ENCODE measurements at regions not wholly inside any gene's neighbourhood (a gene's known extent, or its start where the extent isn't known, plus 50 kb on each side); places are given as distances from the start of the nearest gene placed in this dataset.

DNA sequence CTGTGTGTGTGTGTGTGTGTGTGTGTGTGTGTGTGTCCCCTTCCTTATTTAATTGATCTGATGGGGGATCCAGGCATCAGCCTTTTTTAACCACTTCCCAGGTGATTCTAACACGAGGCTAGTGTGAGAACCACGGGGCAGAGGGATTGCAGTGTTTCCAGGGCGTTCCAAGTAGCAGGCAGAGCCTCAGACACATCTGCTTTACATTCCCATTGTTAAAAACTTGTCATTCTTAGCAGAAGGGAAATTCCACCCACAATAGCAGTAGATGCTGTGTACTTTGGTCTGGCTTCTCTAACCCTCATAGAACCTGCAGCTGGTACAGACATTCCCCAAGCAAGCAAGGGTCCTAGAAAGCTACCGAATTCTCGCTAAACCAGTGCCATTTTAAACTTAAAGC is 81.9 kb upstream of the SLC30A5 start:
- TF ChIP-seq, protein P1, sequence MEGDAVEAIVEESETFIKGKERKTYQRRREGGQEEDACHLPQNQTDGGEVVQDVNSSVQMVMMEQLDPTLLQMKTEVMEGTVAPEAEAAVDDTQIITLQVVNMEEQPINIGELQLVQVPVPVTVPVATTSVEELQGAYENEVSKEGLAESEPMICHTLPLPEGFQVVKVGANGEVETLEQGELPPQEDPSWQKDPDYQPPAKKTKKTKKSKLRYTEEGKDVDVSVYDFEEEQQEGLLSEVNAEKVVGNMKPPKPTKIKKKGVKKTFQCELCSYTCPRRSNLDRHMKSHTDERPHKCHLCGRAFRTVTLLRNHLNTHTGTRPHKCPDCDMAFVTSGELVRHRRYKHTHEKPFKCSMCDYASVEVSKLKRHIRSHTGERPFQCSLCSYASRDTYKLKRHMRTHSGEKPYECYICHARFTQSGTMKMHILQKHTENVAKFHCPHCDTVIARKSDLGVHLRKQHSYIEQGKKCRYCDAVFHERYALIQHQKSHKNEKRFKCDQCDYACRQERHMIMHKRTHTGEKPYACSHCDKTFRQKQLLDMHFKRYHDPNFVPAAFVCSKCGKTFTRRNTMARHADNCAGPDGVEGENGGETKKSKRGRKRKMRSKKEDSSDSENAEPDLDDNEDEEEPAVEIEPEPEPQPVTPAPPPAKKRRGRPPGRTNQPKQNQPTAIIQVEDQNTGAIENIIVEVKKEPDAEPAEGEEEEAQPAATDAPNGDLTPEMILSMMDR (IDR thresholded peaks at IDR 0.05; ENCODE audit: low read depth, low read length, poor library complexity, severe bottlenecking) = no peak
- no peak for TF ChIP-seq EZH2phosphoT487 (IDR thresholded peaks at IDR 0.05; ENCODE audit: borderline replicate concordance, low read length)

Measured in DOHH2 (cell line).